ENCODE measurements at regions not wholly inside any gene's neighbourhood (a gene's known extent, or its start where the extent isn't known, plus 50 kb on each side); places are given as distances from the start of the nearest gene placed in this dataset.

- Histone ChIP-seq H3K27ac (ENCODE audit: low read length) (no peak overlapping the region), H3K4me3 (ENCODE audit: low read length) (no peak overlapping the region), H3K4me1 (ENCODE audit: control insufficient read depth, insufficient read depth, low read length) (no peaks in the 10 kb centered on the region), H3K27me3 (ENCODE audit: control insufficient read depth, insufficient read depth, low read length) (no peaks in the 10 kb centered on the region), H3K9me3 (ENCODE audit: control insufficient read depth, insufficient read depth, low read length) (no peaks in the 10 kb centered on the region), H3K36me3 (ENCODE audit: control insufficient read depth, insufficient read depth, low read length) (no peaks in the 10 kb centered on the region)
- WGBS (ENCODE audit: insufficient coverage, insufficient read length): no CpG with 5 or more reads among the region's 3 CpGs
- DNase-seq (ENCODE audit: low read depth, low spot score): no peak
These were observed 150.1 kb downstream of the PPP1R2C start for GRCh38 chrX:42627891-42628290.

- Histone ChIP-seq H3K4me1 (ENCODE audit: control insufficient read depth, insufficient read depth, low read length) (no peaks in the 10 kb centered on the region), H3K27ac (ENCODE audit: low read length) (no peak overlapping the region), H3K27me3 (ENCODE audit: control insufficient read depth, insufficient read depth, low read length) (no peaks in the 10 kb centered on the region), H3K9me3 (ENCODE audit: control insufficient read depth, insufficient read depth, low read length) (no peaks in the 10 kb centered on the region), H3K36me3 (ENCODE audit: control insufficient read depth, insufficient read depth, low read length) (no peaks in the 10 kb centered on the region), H3K4me3 (ENCODE audit: low read length) (no peak overlapping the region)
- no CpG with 5 or more reads among the region's 1 CpG for WGBS (ENCODE audit: insufficient coverage, insufficient read length)
- no peak for DNase-seq (ENCODE audit: low read depth, low spot score)
These were observed 153.4 kb downstream of the PPP1R2C start for GRCh38 chrX:42624524-42624923.

GRCh38 chrX:42619068-42619467, 158.9 kb downstream of the PPP1R2C start:
- H3K9me3 ChIP-seq (ENCODE audit: control insufficient read depth, insufficient read depth, low read length): no peaks in the 10 kb centered on the region
- H3K27ac ChIP-seq (ENCODE audit: low read length): no peak overlapping the region
- no peak overlapping the region for H3K4me3 ChIP-seq (ENCODE audit: low read length)
- no peaks in the 10 kb centered on the region for H3K4me1 ChIP-seq (ENCODE audit: control insufficient read depth, insufficient read depth, low read length)
- no peaks in the 10 kb centered on the region for H3K27me3 ChIP-seq (ENCODE audit: control insufficient read depth, insufficient read depth, low read length)
- DNase-seq (ENCODE audit: low read depth, low spot score): no peak
- H3K36me3 ChIP-seq (ENCODE audit: control insufficient read depth, insufficient read depth, low read length): no peaks in the 10 kb centered on the region

GRCh38 chrX:42616981-42617380, 161.0 kb downstream of the PPP1R2C start:
- WGBS (ENCODE audit: insufficient coverage, insufficient read length): no CpG with 5 or more reads among the region's 2 CpGs
- H3K27me3 ChIP-seq (ENCODE audit: control insufficient read depth, insufficient read depth, low read length): no peaks in the 10 kb centered on the region
- H3K4me1 ChIP-seq (ENCODE audit: control insufficient read depth, insufficient read depth, low read length): no peaks in the 10 kb centered on the region
- no peak overlapping the region for H3K4me3 ChIP-seq (ENCODE audit: low read length)
- no peak overlapping the region for H3K27ac ChIP-seq (ENCODE audit: low read length)
- no peaks in the 10 kb centered on the region for H3K9me3 ChIP-seq (ENCODE audit: control insufficient read depth, insufficient read depth, low read length)
- H3K36me3 ChIP-seq (ENCODE audit: control insufficient read depth, insufficient read depth, low read length): no peaks in the 10 kb centered on the region
- DNase-seq (ENCODE audit: low read depth, low spot score): no peak

- H3K4me1 ChIP-seq (ENCODE audit: control insufficient read depth, insufficient read depth, low read length): no peaks in the 10 kb centered on the region
- WGBS (ENCODE audit: insufficient coverage, insufficient read length): no CpG with 5 or more reads among the region's 1 CpG
- no peaks in the 10 kb centered on the region for H3K36me3 ChIP-seq (ENCODE audit: control insufficient read depth, insufficient read depth, low read length)
- H3K9me3 ChIP-seq (ENCODE audit: control insufficient read depth, insufficient read depth, low read length): no peaks in the 10 kb centered on the region
- no peak overlapping the region for H3K27ac ChIP-seq (ENCODE audit: low read length)
- H3K4me3 ChIP-seq (ENCODE audit: low read length): no peak overlapping the region
- H3K27me3 ChIP-seq (ENCODE audit: control insufficient read depth, insufficient read depth, low read length): no peaks in the 10 kb centered on the region
- DNase-seq (ENCODE audit: low read depth, low spot score): no peak
These were observed 162.8 kb downstream of the PPP1R2C start for GRCh38 chrX:42615161-42615563.

GRCh38 chrX:42606591-42606990, 171.4 kb downstream of the PPP1R2C start:
- H3K4me1 ChIP-seq (ENCODE audit: control insufficient read depth, insufficient read depth, low read length): no peaks in the 10 kb centered on the region
- DNase-seq (ENCODE audit: low read depth, low spot score): no peak
- no peak overlapping the region for H3K27ac ChIP-seq (ENCODE audit: low read length)
- no CpG with 5 or more reads among the region's 4 CpGs for WGBS (ENCODE audit: insufficient coverage, insufficient read length)
- no peaks in the 10 kb centered on the region for H3K9me3 ChIP-seq (ENCODE audit: control insufficient read depth, insufficient read depth, low read length)
- H3K36me3 ChIP-seq (ENCODE audit: control insufficient read depth, insufficient read depth, low read length): no peaks in the 10 kb centered on the region
- H3K27me3 ChIP-seq (ENCODE audit: control insufficient read depth, insufficient read depth, low read length): no peaks in the 10 kb centered on the region
- H3K4me3 ChIP-seq (ENCODE audit: low read length): no peak overlapping the region

GRCh38 chrX:42604302-42604701, 173.7 kb downstream of the PPP1R2C start:
- Histone ChIP-seq H3K27ac (ENCODE audit: low read length) (no peak overlapping the region), H3K36me3 (ENCODE audit: control insufficient read depth, insufficient read depth, low read length) (no peaks in the 10 kb centered on the region), H3K4me3 (ENCODE audit: low read length) (no peak overlapping the region), H3K9me3 (ENCODE audit: control insufficient read depth, insufficient read depth, low read length) (no peaks in the 10 kb centered on the region), H3K27me3 (ENCODE audit: control insufficient read depth, insufficient read depth, low read length) (no peaks in the 10 kb centered on the region), H3K4me1 (ENCODE audit: control insufficient read depth, insufficient read depth, low read length) (no peaks in the 10 kb centered on the region)
- WGBS (ENCODE audit: insufficient coverage, insufficient read length): no CpG with 5 or more reads among the region's 2 CpGs
- DNase-seq (ENCODE audit: low read depth, low spot score): no peak

- H3K36me3 ChIP-seq (ENCODE audit: control insufficient read depth, insufficient read depth, low read length): no peaks in the 10 kb centered on the region
- no peaks in the 10 kb centered on the region for H3K9me3 ChIP-seq (ENCODE audit: control insufficient read depth, insufficient read depth, low read length)
- no peaks in the 10 kb centered on the region for H3K4me1 ChIP-seq (ENCODE audit: control insufficient read depth, insufficient read depth, low read length)
- H3K27me3 ChIP-seq (ENCODE audit: control insufficient read depth, insufficient read depth, low read length): no peaks in the 10 kb centered on the region
- no peak for DNase-seq (ENCODE audit: low read depth, low spot score)
- H3K27ac ChIP-seq (ENCODE audit: low read length): no peak overlapping the region
- H3K4me3 ChIP-seq (ENCODE audit: low read length): no peak overlapping the region
- no CpG with 5 or more reads among the region's 2 CpGs for WGBS (ENCODE audit: insufficient coverage, insufficient read length)
These were observed 174.9 kb downstream of the PPP1R2C start for GRCh38 chrX:42603016-42603415.

- H3K27me3 ChIP-seq (ENCODE audit: control insufficient read depth, insufficient read depth, low read length): no peaks in the 10 kb centered on the region
- no peak for DNase-seq (ENCODE audit: low read depth, low spot score)
- no peaks in the 10 kb centered on the region for H3K36me3 ChIP-seq (ENCODE audit: control insufficient read depth, insufficient read depth, low read length)
- H3K9me3 ChIP-seq (ENCODE audit: control insufficient read depth, insufficient read depth, low read length): no peaks in the 10 kb centered on the region
- H3K27ac ChIP-seq (ENCODE audit: low read length): no peak overlapping the region
- no CpG with 5 or more reads among the region's 1 CpG for WGBS (ENCODE audit: insufficient coverage, insufficient read length)
- no peaks in the 10 kb centered on the region for H3K4me1 ChIP-seq (ENCODE audit: control insufficient read depth, insufficient read depth, low read length)
- H3K4me3 ChIP-seq (ENCODE audit: low read length): no peak overlapping the region
These were observed 175.4 kb downstream of the PPP1R2C start for GRCh38 chrX:42602566-42602965.

- H3K27ac ChIP-seq (ENCODE audit: low read length): no peak overlapping the region
- WGBS (ENCODE audit: insufficient coverage, insufficient read length): no CpG with 5 or more reads among the region's 3 CpGs
- H3K4me1 ChIP-seq (ENCODE audit: control insufficient read depth, insufficient read depth, low read length): no peaks in the 10 kb centered on the region
These were observed 175.8 kb downstream of the PPP1R2C start for GRCh38 chrX:42602136-42602535.

GRCh38 chrX:42597481-42597880, 180.5 kb downstream of the PPP1R2C start:
- no peak for DNase-seq (ENCODE audit: low read depth, low spot score)
- Histone ChIP-seq H3K36me3 (ENCODE audit: control insufficient read depth, insufficient read depth, low read length) (no peaks in the 10 kb centered on the region), H3K27me3 (ENCODE audit: control insufficient read depth, insufficient read depth, low read length) (no peaks in the 10 kb centered on the region), H3K27ac (ENCODE audit: low read length) (no peak overlapping the region), H3K9me3 (ENCODE audit: control insufficient read depth, insufficient read depth, low read length) (no peaks in the 10 kb centered on the region), H3K4me3 (ENCODE audit: low read length) (no peak overlapping the region), H3K4me1 (ENCODE audit: control insufficient read depth, insufficient read depth, low read length) (no peaks in the 10 kb centered on the region)
- WGBS (ENCODE audit: insufficient coverage, insufficient read length): no CpG with 5 or more reads among the region's 4 CpGs

More at GRCh38 chrX:42602136-42602535, 175.8 kb downstream of the PPP1R2C start:
- Histone ChIP-seq H3K4me3 (ENCODE audit: low read length) (no peak overlapping the region), H3K36me3 (ENCODE audit: control insufficient read depth, insufficient read depth, low read length) (no peaks in the 10 kb centered on the region), H3K27me3 (ENCODE audit: control insufficient read depth, insufficient read depth, low read length) (no peaks in the 10 kb centered on the region), H3K9me3 (ENCODE audit: control insufficient read depth, insufficient read depth, low read length) (no peaks in the 10 kb centered on the region)
- no peak for DNase-seq (ENCODE audit: low read depth, low spot score)
